Nephron progenitor cell (in vitro differentiated cells): ENCODE measurements at regions not wholly inside any gene's neighbourhood (a gene's known extent, or its start where the extent isn't known, plus 50 kb on each side); places are given as distances from the start of the nearest gene placed in this dataset.

Source experiments
- DNase-seq: peaks from one replicate; pipeline ENCODE4 v3.0.0; 2021
- H3K27ac Mint-ChIP-seq: 2 replicates; pipeline ENCODE4 v1.8.0; 2021; ENCODE audit warnings: mild to moderate bottlenecking, moderate library complexity, mixed read lengths
- H3K27me3 Mint-ChIP-seq: 2 replicates; pipeline ENCODE4 v1.8.0; 2021; ENCODE audit warnings: mild to moderate bottlenecking, low read depth, mixed read lengths; ENCODE audit not compliant: poor library complexity
- H3K36me3 Mint-ChIP-seq: 2 replicates; pipeline ENCODE4 v1.8.0; 2021; ENCODE audit warnings: low read depth, mixed read lengths
- H3K4me1 Mint-ChIP-seq: 2 replicates; pipeline ENCODE4 v1.8.0; 2021; ENCODE audit warnings: mixed read lengths
- H3K4me3 Mint-ChIP-seq: 2 replicates; pipeline ENCODE4 v1.8.0; 2021; ENCODE audit warnings: mild to moderate bottlenecking, moderate library complexity, mixed read lengths
- H3K9me3 Mint-ChIP-seq: 2 replicates; pipeline ENCODE4 v1.8.0; 2021; ENCODE audit warnings: mild to moderate bottlenecking, moderate library complexity, mixed read lengths
- CTCF ChIP-seq: fragments of 200-600 bp; sonication (generic); IDR thresholded peaks from 2 replicates; pipeline ENCODE4 v1.5.0; 2021; ENCODE audit warnings: antibody characterized with exemption

GRCh38 chrX:30979271-30979670 is 90.2 kb upstream of the TAB3 start:
- no peaks in the 10 kb centered on the region for H3K27me3 Mint-ChIP-seq
- no peaks in the 10 kb centered on the region for H3K4me1 Mint-ChIP-seq
- no peak for TF ChIP-seq CTCF
- no peak overlapping the region for H3K4me3 Mint-ChIP-seq
- peaks cover 40% of the 10 kb centered on the region for H3K9me3 Mint-ChIP-seq
- no peak for DNase-seq
- H3K27ac Mint-ChIP-seq, result no peak overlapping the region
- H3K36me3 Mint-ChIP-seq, result no peaks in the 10 kb centered on the region

- Mint-ChIP-seq H3K27me3 (no peaks in the 10 kb centered on the region), H3K9me3 (peaks cover 40% of the 10 kb centered on the region), H3K4me1 (no peaks in the 10 kb centered on the region), H3K27ac (no peak overlapping the region), H3K4me3 (no peak overlapping the region), H3K36me3 (no peaks in the 10 kb centered on the region)
- TF ChIP-seq CTCF, result no peak
- no peak for DNase-seq
These were observed 86.4 kb upstream of the TAB3 start for GRCh38 chrX:30975467-30975866.

- H3K4me1 Mint-ChIP-seq, result no peaks in the 10 kb centered on the region
- H3K9me3 Mint-ChIP-seq, result peaks cover 38% of the 10 kb centered on the region
- H3K4me3 Mint-ChIP-seq, result no peak overlapping the region
- peaks cover 1% of the 10 kb centered on the region for H3K27me3 Mint-ChIP-seq
- no peaks in the 10 kb centered on the region for H3K36me3 Mint-ChIP-seq
- no peak for DNase-seq
- no peak for TF ChIP-seq CTCF
- H3K27ac Mint-ChIP-seq, result no peak overlapping the region
These were observed 84.9 kb upstream of the TAB3 start for GRCh38 chrX:30973784-30974427.

GRCh38 chrX:30971774-30972603 is 82.9 kb upstream of the TAB3 start:
- no peak overlapping the region for H3K27ac Mint-ChIP-seq
- no peaks in the 10 kb centered on the region for H3K36me3 Mint-ChIP-seq
- H3K4me3 Mint-ChIP-seq, result peak overlapping the region; percentile 72
- peak; percentile 50 for TF ChIP-seq CTCF
- peaks cover 33% of the 10 kb centered on the region for H3K9me3 Mint-ChIP-seq
- H3K4me1 Mint-ChIP-seq, result no peaks in the 10 kb centered on the region
- peak; percentile 15 for DNase-seq
- peaks cover 3% of the 10 kb centered on the region for H3K27me3 Mint-ChIP-seq

- Mint-ChIP-seq H3K4me1 (no peaks in the 10 kb centered on the region), H3K36me3 (no peaks in the 10 kb centered on the region), H3K27ac (no peak overlapping the region), H3K9me3 (peaks cover 37% of the 10 kb centered on the region), H3K4me3 (no peak overlapping the region), H3K27me3 (peaks cover 6% of the 10 kb centered on the region)
- TF ChIP-seq CTCF, result no peak
- DNase-seq, result no peak
These were observed 78.5 kb upstream of the TAB3 start for GRCh38 chrX:30967516-30967915.
